Mesothelial cell of epicardium (in vitro differentiated cells): ENCODE measurements at regions not wholly inside any gene's neighbourhood (a gene's known extent, or its start where the extent isn't known, plus 50 kb on each side); places are given as distances from the start of the nearest gene placed in this dataset.

Source experiments
- DNase-seq, 2 experiments: peaks; one replicate each; pipeline ENCODE4 v3.0.0; 2021; ENCODE audit warnings: low spot score in 2 of 2; ENCODE audit not compliant: unreplicated experiment in 2 of 2
- H3K27ac Mint-ChIP-seq: 2 replicates; pipeline ENCODE4 v1.8.0; 2021; ENCODE audit warnings: mixed read lengths
- H3K27me3 Mint-ChIP-seq: 2 replicates; pipeline ENCODE4 v1.8.0; 2021; ENCODE audit warnings: low read depth, mixed read lengths
- H3K36me3 Mint-ChIP-seq: 2 replicates; pipeline ENCODE4 v1.8.0; 2021; ENCODE audit warnings: mixed read lengths
- H3K4me1 Mint-ChIP-seq: 2 replicates; pipeline ENCODE4 v1.8.0; 2021; ENCODE audit warnings: mixed read lengths
- H3K4me3 Mint-ChIP-seq: 2 replicates; pipeline ENCODE4 v1.8.0; 2021; ENCODE audit warnings: mild to moderate bottlenecking, moderate library complexity, mixed read lengths
- H3K9me3 Mint-ChIP-seq: 2 replicates; pipeline ENCODE4 v1.8.0; 2021; ENCODE audit warnings: mixed read lengths
- TF ChIP-seq, protein P1 (sequence below): fragments of 200-600 bp; sonication (generic); IDR thresholded peaks from one replicate; pipeline ENCODE4 v1.5.0; 2021; ENCODE audit warnings: antibody characterized with exemption; ENCODE audit not compliant: unreplicated experiment

DNA sequence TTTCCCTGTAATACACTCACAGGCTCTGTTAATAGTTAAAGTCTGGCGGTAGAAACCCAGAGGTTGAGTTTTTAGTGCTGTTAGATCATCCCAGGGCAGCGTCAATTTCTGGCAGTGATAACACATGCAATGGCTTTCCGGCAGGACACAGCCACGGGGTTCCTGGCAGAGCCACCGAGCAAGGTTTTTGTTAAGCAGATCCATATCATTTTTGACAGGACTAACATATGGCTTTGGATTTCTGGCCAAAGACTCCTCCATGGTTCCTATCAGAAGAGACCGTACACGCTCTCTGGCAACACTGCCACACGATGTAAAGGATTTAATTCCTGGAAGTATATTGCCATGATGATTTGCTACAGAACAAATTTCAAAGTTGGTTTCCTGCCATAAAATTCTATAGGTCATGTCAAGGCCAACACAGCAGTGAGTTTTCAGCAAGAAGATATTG lies 854.3 kb downstream of the LRRTM4 start:
- Mint-ChIP-seq H3K36me3 (no peaks in the 10 kb centered on the region), H3K27me3 (no peaks in the 10 kb centered on the region), H3K4me3 (no peak overlapping the region), H3K4me1 (peaks cover 19% of the 10 kb centered on the region), H3K9me3 (no peaks in the 10 kb centered on the region), H3K27ac (peak overlapping the region; percentile 9)
- TF ChIP-seq, protein P1, sequence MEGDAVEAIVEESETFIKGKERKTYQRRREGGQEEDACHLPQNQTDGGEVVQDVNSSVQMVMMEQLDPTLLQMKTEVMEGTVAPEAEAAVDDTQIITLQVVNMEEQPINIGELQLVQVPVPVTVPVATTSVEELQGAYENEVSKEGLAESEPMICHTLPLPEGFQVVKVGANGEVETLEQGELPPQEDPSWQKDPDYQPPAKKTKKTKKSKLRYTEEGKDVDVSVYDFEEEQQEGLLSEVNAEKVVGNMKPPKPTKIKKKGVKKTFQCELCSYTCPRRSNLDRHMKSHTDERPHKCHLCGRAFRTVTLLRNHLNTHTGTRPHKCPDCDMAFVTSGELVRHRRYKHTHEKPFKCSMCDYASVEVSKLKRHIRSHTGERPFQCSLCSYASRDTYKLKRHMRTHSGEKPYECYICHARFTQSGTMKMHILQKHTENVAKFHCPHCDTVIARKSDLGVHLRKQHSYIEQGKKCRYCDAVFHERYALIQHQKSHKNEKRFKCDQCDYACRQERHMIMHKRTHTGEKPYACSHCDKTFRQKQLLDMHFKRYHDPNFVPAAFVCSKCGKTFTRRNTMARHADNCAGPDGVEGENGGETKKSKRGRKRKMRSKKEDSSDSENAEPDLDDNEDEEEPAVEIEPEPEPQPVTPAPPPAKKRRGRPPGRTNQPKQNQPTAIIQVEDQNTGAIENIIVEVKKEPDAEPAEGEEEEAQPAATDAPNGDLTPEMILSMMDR: no peak
- no peak for DNase-seq

DNA sequence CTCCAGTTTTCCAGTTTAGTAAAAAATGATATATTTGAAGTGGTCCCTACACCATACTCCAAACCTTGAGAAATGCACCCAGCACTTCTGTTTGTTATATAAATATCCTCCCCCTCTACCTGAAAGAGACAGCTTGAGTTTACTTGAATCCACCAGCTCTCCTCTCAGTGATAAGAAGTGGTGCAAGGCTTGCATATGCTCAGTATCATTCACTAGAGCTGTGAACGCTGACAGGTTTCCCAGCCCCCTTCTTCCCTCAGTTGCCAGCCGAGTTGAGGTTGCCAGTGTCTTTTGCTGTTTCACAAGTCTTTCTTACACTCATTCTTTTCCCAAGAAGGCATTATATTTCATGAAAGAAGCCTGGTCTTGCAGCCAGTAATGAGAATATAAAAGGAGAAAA lies 880.0 kb downstream of the LRRTM4 start:
- Mint-ChIP-seq H3K4me1 (peaks cover 12% of the 10 kb centered on the region), H3K4me3 (no peak overlapping the region), H3K36me3 (peaks cover 4% of the 10 kb centered on the region), H3K27me3 (no peaks in the 10 kb centered on the region), H3K27ac (no peak overlapping the region), H3K9me3 (peaks cover 27% of the 10 kb centered on the region)
- TF ChIP-seq, protein P1: no peak
- no peak for DNase-seq

DNA sequence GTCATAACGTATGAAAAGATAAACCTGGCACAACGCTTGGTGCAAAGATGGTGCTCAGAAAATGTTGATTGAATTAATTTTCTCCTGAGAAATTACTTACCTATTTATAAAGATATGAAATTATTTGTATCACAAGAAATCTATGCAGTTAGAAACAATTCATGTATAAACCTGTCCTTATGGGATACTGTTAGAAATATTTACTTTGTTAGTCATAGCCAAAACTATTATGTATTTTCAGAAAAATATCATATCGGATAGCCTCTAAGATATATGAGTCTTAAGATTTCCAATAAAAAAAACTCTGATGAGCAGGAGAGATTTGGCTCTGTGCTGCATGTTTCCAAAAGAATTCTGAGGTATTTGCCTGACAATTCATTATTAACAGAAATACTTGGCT lies 880.7 kb downstream of the LRRTM4 start:
- TF ChIP-seq, protein P1: no peak
- Mint-ChIP-seq H3K4me1 (peaks cover 12% of the 10 kb centered on the region), H3K4me3 (no peak overlapping the region)

DNA sequence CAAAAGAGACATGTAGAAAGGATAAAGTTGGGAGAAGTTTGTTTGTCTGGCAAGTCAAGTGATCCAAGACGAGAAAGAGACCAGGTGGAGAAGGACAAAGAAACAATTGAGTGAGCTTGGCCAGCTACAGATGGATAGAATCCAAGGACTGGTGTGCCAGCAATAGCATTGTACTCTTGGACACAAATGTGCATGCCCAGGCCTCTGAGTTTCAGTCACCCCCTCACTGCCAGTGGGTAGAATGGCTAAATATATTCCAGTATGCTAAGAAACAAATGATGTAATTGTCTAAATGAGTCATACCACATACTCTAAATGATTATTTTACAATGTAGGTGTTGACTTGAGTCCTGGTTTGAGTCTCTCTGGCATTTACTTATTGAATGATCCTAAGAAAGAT lies 881.3 kb downstream of the LRRTM4 start:
- Mint-ChIP-seq H3K9me3 (peaks cover 25% of the 10 kb centered on the region), H3K4me3 (no peak overlapping the region), H3K27me3 (no peaks in the 10 kb centered on the region), H3K27ac (no peak overlapping the region), H3K4me1 (peaks cover 12% of the 10 kb centered on the region), H3K36me3 (peaks cover 4% of the 10 kb centered on the region)
- TF ChIP-seq, protein P1: no peak
- no peak for DNase-seq

More for the DNA sequence above, 880.7 kb downstream of the LRRTM4 start:
- DNase-seq: no peak
- H3K27me3 Mint-ChIP-seq: no peaks in the 10 kb centered on the region
- H3K9me3 Mint-ChIP-seq: peaks cover 27% of the 10 kb centered on the region
- peaks cover 4% of the 10 kb centered on the region for H3K36me3 Mint-ChIP-seq
- no peak overlapping the region for H3K27ac Mint-ChIP-seq

DNA sequence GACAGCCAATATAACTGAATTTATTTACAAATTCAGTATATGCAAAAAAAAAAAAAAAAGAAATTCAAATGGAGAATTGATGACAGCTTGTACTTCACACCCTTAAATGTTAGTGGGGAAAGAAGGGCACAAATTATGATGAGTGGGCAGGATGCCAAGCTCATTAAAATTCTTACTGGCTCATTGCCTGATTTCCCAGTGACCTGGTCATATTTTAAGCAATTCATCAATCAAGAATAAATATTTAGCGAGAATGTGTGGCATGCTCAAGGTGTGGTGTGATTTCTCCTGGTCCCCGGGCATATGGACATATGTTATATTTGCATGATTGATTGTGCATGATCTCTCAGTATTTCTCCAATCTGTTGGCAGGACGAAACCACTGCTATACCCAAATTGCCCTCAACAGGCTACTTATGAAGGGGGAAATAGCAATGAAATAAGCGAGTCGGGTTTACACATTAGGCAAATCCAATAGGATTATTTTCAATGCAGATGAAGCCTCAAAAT lies 883.0 kb downstream of the LRRTM4 start:
- no peak for DNase-seq
- peaks cover 12% of the 10 kb centered on the region for H3K4me1 Mint-ChIP-seq
- no peak overlapping the region for H3K4me3 Mint-ChIP-seq
- H3K27me3 Mint-ChIP-seq: no peaks in the 10 kb centered on the region
- no peak overlapping the region for H3K27ac Mint-ChIP-seq
- TF ChIP-seq, protein P1: no peak
- H3K36me3 Mint-ChIP-seq: peaks cover under 1% of the 10 kb centered on the region
- H3K9me3 Mint-ChIP-seq: peaks cover 22% of the 10 kb centered on the region
